ENCODE measurements at regions not wholly inside any gene's neighbourhood (a gene's known extent, or its start where the extent isn't known, plus 50 kb on each side); places are given as distances from the start of the nearest gene placed in this dataset.

- DNase-seq (no peak), ATAC-seq (replicated peaks in 1 of 2) (no peak)
- Mint-ChIP-seq H3K27ac (no peak overlapping the region), H3K36me3 (ENCODE audit: insufficient read depth in 2 of 2) (peaks cover 5 to 9% of the 10 kb centered on the region in 2 donors), H3K27me3 (ENCODE audit: low read depth) (peaks cover 35% of the 10 kb centered on the region), H3K4me1 (ENCODE audit: low read depth) (peaks cover 13% of the 10 kb centered on the region), H3K4me3 (peak overlapping the region; percentile 27 to 58), H3K9me3 (peaks cover 6 to 7% of the 10 kb centered on the region in 2 donors)
These were observed 268.0 kb downstream of the ZEB1 start for GRCh38 chr10:31586723-31587638.

- peaks cover 25% of the 10 kb centered on the region for H3K27me3 Mint-ChIP-seq (ENCODE audit: low read depth)
- peaks cover 0 to 1% of the 10 kb centered on the region in 2 donors for H3K36me3 Mint-ChIP-seq (ENCODE audit: insufficient read depth in 2 of 2)
- peaks cover 15% of the 10 kb centered on the region for H3K4me1 Mint-ChIP-seq (ENCODE audit: low read depth)
- no peak for DNase-seq
- no peak overlapping the region for H3K4me3 Mint-ChIP-seq
- no peaks in the 10 kb centered on the region for H3K9me3 Mint-ChIP-seq
- no peak for ATAC-seq (replicated peaks in 1 of 2)
- no peak overlapping the region for H3K27ac Mint-ChIP-seq
These were observed 265.9 kb downstream of the ZEB1 start for GRCh38 chr10:31584876-31585275.

- Mint-ChIP-seq H3K27ac (no peak overlapping the region), H3K9me3 (no peaks in the 10 kb centered on the region), H3K4me1 (ENCODE audit: low read depth) (peaks cover 17% of the 10 kb centered on the region), H3K4me3 (no peak overlapping the region), H3K36me3 (ENCODE audit: insufficient read depth in 2 of 2) (peaks cover 0 to 1% of the 10 kb centered on the region in 2 donors), H3K27me3 (ENCODE audit: low read depth) (peaks cover 24% of the 10 kb centered on the region)
- no peak for DNase-seq
- ATAC-seq (replicated peaks in 1 of 2): no peak
These were observed 265.1 kb downstream of the ZEB1 start for GRCh38 chr10:31584098-31584631.

- Mint-ChIP-seq H3K27me3 (ENCODE audit: low read depth) (peaks cover 24% of the 10 kb centered on the region), H3K36me3 (ENCODE audit: insufficient read depth in 2 of 2) (peaks cover 0 to 3% of the 10 kb centered on the region in 2 donors), H3K4me1 (ENCODE audit: low read depth) (peaks cover 26% of the 10 kb centered on the region), H3K4me3 (no peak overlapping the region), H3K9me3 (no peaks in the 10 kb centered on the region), H3K27ac (no peak overlapping the region)
- DNase-seq: no peak
- no peak for ATAC-seq (replicated peaks in 1 of 2)
These were observed 264.3 kb downstream of the ZEB1 start for GRCh38 chr10:31583293-31583692.

- no peak overlapping the region for H3K27ac Mint-ChIP-seq
- peaks cover 0 to under 1% of the 10 kb centered on the region in 2 donors for H3K9me3 Mint-ChIP-seq
- no peak overlapping the region for H3K4me3 Mint-ChIP-seq
- no peak for DNase-seq
- H3K36me3 Mint-ChIP-seq (ENCODE audit: insufficient read depth in 2 of 2): peaks cover under 1 to 4% of the 10 kb centered on the region in 2 donors
- peaks cover 27% of the 10 kb centered on the region for H3K4me1 Mint-ChIP-seq (ENCODE audit: low read depth)
- peaks cover 18% of the 10 kb centered on the region for H3K27me3 Mint-ChIP-seq (ENCODE audit: low read depth)
- no peak for ATAC-seq (replicated peaks in 1 of 2)
These were observed 263.5 kb downstream of the ZEB1 start for GRCh38 chr10:31582365-31583052.

- Mint-ChIP-seq H3K36me3 (ENCODE audit: insufficient read depth in 2 of 2) (peaks cover 4 to 5% of the 10 kb centered on the region in 2 donors), H3K4me3 (no peak overlapping the region), H3K27me3 (ENCODE audit: low read depth) (peaks cover 11% of the 10 kb centered on the region), H3K27ac (no peak overlapping the region), H3K4me1 (ENCODE audit: low read depth) (peaks cover 20% of the 10 kb centered on the region), H3K9me3 (peaks cover 3 to 4% of the 10 kb centered on the region in 2 donors)
- DNase-seq: no peak
- ATAC-seq (replicated peaks in 1 of 2): peak; percentile 62 to 65
These were observed 262.8 kb downstream of the ZEB1 start for GRCh38 chr10:31581741-31582323.

GRCh38 chr10:31580646-31581045 is 261.6 kb downstream of the ZEB1 start:
- Mint-ChIP-seq H3K27me3 (ENCODE audit: low read depth) (no peaks in the 10 kb centered on the region), H3K9me3 (peaks cover 3 to 4% of the 10 kb centered on the region in 2 donors), H3K36me3 (ENCODE audit: insufficient read depth in 2 of 2) (peaks cover 5% of the 10 kb centered on the region in 2 donors), H3K4me3 (no peak overlapping the region), H3K27ac (no peak overlapping the region), H3K4me1 (ENCODE audit: low read depth) (peaks cover 20% of the 10 kb centered on the region)
- ATAC-seq (replicated peaks in 1 of 2) (no peak), DNase-seq (no peak)
